ENCODE measurements at regions not wholly inside any gene's neighbourhood (a gene's known extent, or its start where the extent isn't known, plus 50 kb on each side); places are given as distances from the start of the nearest gene placed in this dataset.

- no peak for TF ChIP-seq MYBL2 (IDR thresholded peaks at IDR 0.05; ENCODE audit: low read depth)
- no peak for TF ChIP-seq MYBL2 (CRISPR knock-in tag; IDR thresholded peaks at IDR 0.05; ENCODE audit: borderline replicate concordance)
- peak; percentile 93; the same call in 1 of the 2 replicates for TF ChIP-seq HBP1 (CRISPR knock-in tag; IDR thresholded peaks at IDR 0.05)
- TF ChIP-seq ZNF121 (CRISPR knock-in tag; conservative IDR thresholded peaks at IDR 0.05), result no peak
- TF ChIP-seq POLR2G (IDR thresholded peaks at IDR 0.05; ENCODE audit: low read depth, low read length), result no peak
- TF ChIP-seq PCBP1 (IDR thresholded peaks at IDR 0.05; ENCODE audit: low read depth, low read length, poor library complexity, severe bottlenecking), result no peak
- TF ChIP-seq ARNT (IDR thresholded peaks at IDR 0.05), result no peak
- TF ChIP-seq HDAC3 (IDR thresholded peaks at IDR 0.05; ENCODE audit: borderline replicate concordance, partially characterized antibody), result no peak
- TF ChIP-seq E2F1 (CRISPR knock-in tag; IDR thresholded peaks at IDR 0.05), result no peak
- TF ChIP-seq ZNF511 (CRISPR knock-in tag; IDR thresholded peaks at IDR 0.05), result no peak
- TF ChIP-seq MEF2D (tag; conservative IDR thresholded peaks at IDR 0.05; ENCODE audit: low read depth), result no peak
- TF ChIP-seq CREBBP (IDR thresholded peaks at IDR 0.05; ENCODE audit: low read depth, low read length), result no peak
- TF ChIP-seq TEAD1 (CRISPR knock-in tag; IDR thresholded peaks at IDR 0.05), result no peak
- no peak for TF ChIP-seq PURB (CRISPR knock-in tag; IDR thresholded peaks at IDR 0.05; ENCODE audit: low read depth)
- TF ChIP-seq COPS2 (conservative IDR thresholded peaks at IDR 0.05), result no peak
- no peak for TF ChIP-seq MTA3 (IDR thresholded peaks at IDR 0.05; ENCODE audit: borderline replicate concordance)
- peak; percentile 54 for TF ChIP-seq TEAD4 (IDR thresholded peaks at IDR 0.05; ENCODE audit: low read length)
- no peak for TF ChIP-seq TEAD4 (CRISPR knock-in tag; IDR thresholded peaks at IDR 0.05; ENCODE audit: borderline replicate concordance)
- TF ChIP-seq HNRNPL (IDR thresholded peaks at IDR 0.05; ENCODE audit: low read depth, low read length), result no peak
- TF ChIP-seq TARDBP (IDR thresholded peaks at IDR 0.05), result no peak
- no peak for TF ChIP-seq SRSF9 (IDR thresholded peaks at IDR 0.05; ENCODE audit: borderline replicate concordance, low read depth, low read length)
- TF ChIP-seq GABPA (tag; conservative IDR thresholded peaks at IDR 0.05; ENCODE audit: low read depth), result no peak
- TF ChIP-seq ZMIZ1 (IDR thresholded peaks at IDR 0.05; ENCODE audit: low read depth in 2 of 2, low read length in 2 of 2), result peak in 1 of 2 experiments; percentile 64; a peak in 1 of 4 replicates
Measured at GRCh38 chr13:44692173-44692713, 116.1 kb upstream of the TSC22D1 start (continued).
